Endometrial microvascular endothelial cells (primary cell): ENCODE measurements at regions not wholly inside any gene's neighbourhood (a gene's known extent, or its start where the extent isn't known, plus 50 kb on each side); places are given as distances from the start of the nearest gene placed in this dataset.
"Not testable (repeated sequence)": the region's sequence is repeated elsewhere in the genome, so short reads cannot be mapped to it uniquely, and the experiment has no call there.

Source experiments
- in situ Hi-C: cut with HindIII; loops from 2 replicates; pipeline ENCODE4 v1.10.0; 2017; ENCODE audit warnings: low sequenced_read_pairs, low pct_unique_long_range_greater_than_20kb; ENCODE audit errors: inconsistent ontology term

GRCh38 chr5:58187432-58188261 is 272.2 kb downstream of the PLK2 start:
- in situ Hi-C loops, result no loop called here

- in situ Hi-C loops, result no loop called here
Observed at GRCh38 chr5:58185801-58186200, 274.1 kb downstream of the PLK2 start.

GRCh38 chr5:58185397-58185796 is 274.5 kb downstream of the PLK2 start:
- in situ Hi-C loops, result no loop called here

GRCh38 chr5:58184910-58185309 is 275.0 kb downstream of the PLK2 start:
- in situ Hi-C loops, result no loop called here

- in situ Hi-C loops, result no loop called here
Observed at GRCh38 chr5:58183786-58184085, 276.1 kb downstream of the PLK2 start.

GRCh38 chr5:58183078-58183785 is 276.7 kb downstream of the PLK2 start:
- in situ Hi-C loops, result no loop called here

- in situ Hi-C loops, result no loop called here
Observed at GRCh38 chr5:58182287-58182841, 277.5 kb downstream of the PLK2 start.

- in situ Hi-C loops, result no loop called here
Observed at GRCh38 chr5:58181578-58182286, 278.2 kb downstream of the PLK2 start.

GRCh38 chr5:58172946-58173345 is 286.9 kb downstream of the PLK2 start:
- in situ Hi-C loops, result no loop called here

- in situ Hi-C loops, result no loop called here
Observed at GRCh38 chr5:58165152-58165551, 294.7 kb downstream of the PLK2 start.

GRCh38 chr5:58161889-58162288 is 298.0 kb downstream of the PLK2 start:
- in situ Hi-C loops, result not testable (repeated sequence)

GRCh38 chr5:58156973-58157701 is 302.7 kb downstream of the PLK2 start:
- in situ Hi-C loops, result no loop called here

GRCh38 chr5:58156361-58156760 is 303.5 kb downstream of the PLK2 start:
- in situ Hi-C loops, result no loop called here

GRCh38 chr5:58153255-58153654 is 306.6 kb downstream of the PLK2 start:
- in situ Hi-C loops, result no loop called here

- in situ Hi-C loops, result no loop called here
Observed at GRCh38 chr5:58151414-58151813, 308.5 kb downstream of the PLK2 start.

- in situ Hi-C loops, result no loop called here
Observed at GRCh38 chr5:58150926-58151325, 309.0 kb downstream of the PLK2 start.

- in situ Hi-C loops, result no loop called here
Observed at GRCh38 chr5:58149746-58150145, 310.1 kb downstream of the PLK2 start.

GRCh38 chr5:58149345-58149744 is 310.5 kb downstream of the PLK2 start:
- in situ Hi-C loops, result no loop called here

GRCh38 chr5:58148254-58148775 is 311.6 kb downstream of the PLK2 start:
- in situ Hi-C loops, result no loop called here
